Right lobe of liver (tissue), 4 donors: ENCODE measurements at regions not wholly inside any gene's neighbourhood (a gene's known extent, or its start where the extent isn't known, plus 50 kb on each side); places are given as distances from the start of the nearest gene placed in this dataset.

ENCODE experiments used
- POLR2A ChIP-seq: fragments of 450-650 bp; IDR thresholded peaks from one replicate; pipeline ENCODE4 v1.6.1; 2017; ENCODE audit warnings: antibody characterized with exemption, mild to moderate bottlenecking
- TF ChIP-seq, protein P1 (sequence below), 4 donors: fragments of 200-600 bp in 3 of 4; fragments of 450-650 bp in 1 of 4; IDR thresholded peaks; one replicate each; pipeline versions ENCODE4 v1.5.1 to v1.8.0; 2016 to 2022; ENCODE audit warnings: antibody characterized with exemption in 4 of 4, mild to moderate bottlenecking in 2 of 4
- donor health status: DM: no; HTN: no; CAD: no.
- donor health status: DM: no; HTN: no; CAD: no.
- donor health status: DM: no; HTN: yes; CAD: no.

DNA sequence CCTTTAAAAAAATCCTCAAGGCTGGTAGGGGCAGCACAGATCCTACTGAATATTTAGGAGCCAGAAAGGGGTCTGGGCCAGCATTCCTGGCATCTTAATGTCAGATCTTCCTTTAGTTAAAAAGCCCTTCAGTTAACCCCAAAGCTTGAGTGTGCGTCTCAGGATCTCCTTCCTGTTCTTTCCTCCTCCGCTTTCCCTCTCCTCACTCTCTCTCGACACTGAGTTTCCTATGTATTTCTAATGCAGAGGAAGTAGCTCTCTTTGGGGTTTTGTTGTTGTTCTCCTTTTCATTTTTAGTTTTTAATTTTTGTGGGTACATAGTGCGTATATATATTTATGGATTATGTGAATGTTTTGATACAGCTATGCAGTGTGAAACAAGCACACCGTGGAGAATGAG, 109.9 kb upstream of the COPS8 start:
- TF ChIP-seq, protein P1, sequence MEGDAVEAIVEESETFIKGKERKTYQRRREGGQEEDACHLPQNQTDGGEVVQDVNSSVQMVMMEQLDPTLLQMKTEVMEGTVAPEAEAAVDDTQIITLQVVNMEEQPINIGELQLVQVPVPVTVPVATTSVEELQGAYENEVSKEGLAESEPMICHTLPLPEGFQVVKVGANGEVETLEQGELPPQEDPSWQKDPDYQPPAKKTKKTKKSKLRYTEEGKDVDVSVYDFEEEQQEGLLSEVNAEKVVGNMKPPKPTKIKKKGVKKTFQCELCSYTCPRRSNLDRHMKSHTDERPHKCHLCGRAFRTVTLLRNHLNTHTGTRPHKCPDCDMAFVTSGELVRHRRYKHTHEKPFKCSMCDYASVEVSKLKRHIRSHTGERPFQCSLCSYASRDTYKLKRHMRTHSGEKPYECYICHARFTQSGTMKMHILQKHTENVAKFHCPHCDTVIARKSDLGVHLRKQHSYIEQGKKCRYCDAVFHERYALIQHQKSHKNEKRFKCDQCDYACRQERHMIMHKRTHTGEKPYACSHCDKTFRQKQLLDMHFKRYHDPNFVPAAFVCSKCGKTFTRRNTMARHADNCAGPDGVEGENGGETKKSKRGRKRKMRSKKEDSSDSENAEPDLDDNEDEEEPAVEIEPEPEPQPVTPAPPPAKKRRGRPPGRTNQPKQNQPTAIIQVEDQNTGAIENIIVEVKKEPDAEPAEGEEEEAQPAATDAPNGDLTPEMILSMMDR (IDR thresholded peaks at IDR 0.05), result no peak
- no peak for TF ChIP-seq POLR2A
